ENCODE measurements at regions not wholly inside any gene's neighbourhood (a gene's known extent, or its start where the extent isn't known, plus 50 kb on each side); places are given as distances from the start of the nearest gene placed in this dataset.

GRCh38 chr21:35905963-35906345, 154.4 kb downstream of the SETD4 start:
- CTCF ChIA-PET: interaction anchor here (1.1 kb wide), 1 partner anchor 1238 kb away, joined by 3 read pairs; no protein-coding TSS in a partner anchor
- Histone ChIP-seq H3K4me3 (ENCODE audit: low read depth, low read length) (no peak overlapping the region), H3K27ac (ENCODE audit: extremely low read depth, low read depth, low read length) (no peak overlapping the region), H3K36me3 (ENCODE audit: control insufficient read depth in 2 of 2, insufficient read depth in 1 of 2, low read length in 2 of 2) (no peaks in the 10 kb centered on the region), H3K9me3 (ENCODE audit: control insufficient read depth, insufficient read depth, low read depth, low read length) (no peaks in the 10 kb centered on the region), H3K4me1 (ENCODE audit: control insufficient read depth, insufficient read depth, low read length) (no peaks in the 10 kb centered on the region)
- POLR2A ChIA-PET: no interaction called here
- TF ChIP-seq ZNF324 (tag by site-specific recombination; IDR thresholded peaks at IDR 0.05) (no peak), ZNF433 (tag by site-specific recombination; IDR thresholded peaks at IDR 0.05; ENCODE audit: low read depth) (no peak), ZNF610 (tag by site-specific recombination; IDR thresholded peaks at IDR 0.05; ENCODE audit: borderline replicate concordance) (no peak)

GRCh38 chr21:35905096-35905962, 155.0 kb downstream of the SETD4 start:
- CTCF ChIA-PET: interaction anchor here (1.1 kb wide), 1 partner anchor 1237 kb away, joined by 3 read pairs; no protein-coding TSS in a partner anchor
- H3K4me3 ChIP-seq (ENCODE audit: low read depth, low read length): no peak overlapping the region
- no peaks in the 10 kb centered on the region for H3K4me1 ChIP-seq (ENCODE audit: control insufficient read depth, insufficient read depth, low read length)
- no peaks in the 10 kb centered on the region for H3K36me3 ChIP-seq (ENCODE audit: control insufficient read depth in 2 of 2, insufficient read depth in 1 of 2, low read length in 2 of 2)
- no peaks in the 10 kb centered on the region for H3K9me3 ChIP-seq (ENCODE audit: control insufficient read depth, insufficient read depth, low read depth, low read length)
- no peak for TF ChIP-seq ZNF501 (tag by site-specific recombination; IDR thresholded peaks at IDR 0.05)
- no peak for TF ChIP-seq GFI1B (tag by site-specific recombination; IDR thresholded peaks at IDR 0.05)
- TF ChIP-seq PRDM4 (tag by site-specific recombination; IDR thresholded peaks at IDR 0.05): no peak
- TF ChIP-seq HOXC10 (CRISPR knock-in tag; IDR thresholded peaks at IDR 0.05): no peak
- TF ChIP-seq KLF1 (tag by site-specific recombination; IDR thresholded peaks at IDR 0.05): no peak
- POLR2A ChIA-PET: no interaction called here
- H3K27ac ChIP-seq (ENCODE audit: extremely low read depth, low read depth, low read length): no peak overlapping the region

- Histone ChIP-seq H3K4me1 (ENCODE audit: control insufficient read depth, insufficient read depth, low read length) (no peaks in the 10 kb centered on the region), H3K9me3 (ENCODE audit: control insufficient read depth, insufficient read depth, low read depth, low read length) (no peaks in the 10 kb centered on the region), H3K36me3 (ENCODE audit: control insufficient read depth in 2 of 2, insufficient read depth in 1 of 2, low read length in 2 of 2) (no peaks in the 10 kb centered on the region), H3K27ac (ENCODE audit: extremely low read depth, low read depth, low read length) (no peak overlapping the region), H3K4me3 (ENCODE audit: low read depth, low read length) (no peak overlapping the region)
- CTCF ChIA-PET: interaction anchor here (0.6 to 1.5 kb wide), 2 partner anchors 40 to 379 kb away, joined by 3 read pairs; no protein-coding TSS in a partner anchor
- TF ChIP-seq ZNF133 (tag by site-specific recombination; IDR thresholded peaks at IDR 0.05) (no peak), ZNF660 (tag by site-specific recombination; IDR thresholded peaks at IDR 0.05) (no peak)
- POLR2A ChIA-PET: no interaction called here
Observed at GRCh38 chr21:35900539-35900938, 159.8 kb downstream of the SETD4 start.

- Histone ChIP-seq H3K4me1 (ENCODE audit: control insufficient read depth, insufficient read depth, low read length) (no peaks in the 10 kb centered on the region), H3K4me3 (ENCODE audit: low read depth, low read length) (no peak overlapping the region), H3K27ac (ENCODE audit: extremely low read depth, low read depth, low read length) (no peak overlapping the region), H3K36me3 (ENCODE audit: control insufficient read depth in 2 of 2, insufficient read depth in 1 of 2, low read length in 2 of 2) (no peaks in the 10 kb centered on the region), H3K9me3 (ENCODE audit: control insufficient read depth, insufficient read depth, low read depth, low read length) (no peaks in the 10 kb centered on the region)
- CTCF ChIA-PET: no interaction called here
- POLR2A ChIA-PET: no interaction called here
- TF ChIP-seq ZNF391 (tag by site-specific recombination; IDR thresholded peaks at IDR 0.05; ENCODE audit: borderline replicate concordance, low read depth) (no peak), ZNF354C (tag by site-specific recombination; IDR thresholded peaks at IDR 0.05; ENCODE audit: borderline replicate concordance, low read depth) (no peak), ZNF645 (tag by site-specific recombination; IDR thresholded peaks at IDR 0.05) (no peak), ZNF660 (tag by site-specific recombination; IDR thresholded peaks at IDR 0.05) (no peak), ZNF621 (tag by site-specific recombination; IDR thresholded peaks at IDR 0.05) (no peak), ZNF121 (tag by site-specific recombination; IDR thresholded peaks at IDR 0.05) (no peak), ZNF184 (tag by site-specific recombination; IDR thresholded peaks at IDR 0.05) (no peak), KLF1 (tag by site-specific recombination; IDR thresholded peaks at IDR 0.05) (no peak), YY2 (tag by site-specific recombination; IDR thresholded peaks at IDR 0.05) (no peak), ZNF558 (tag by site-specific recombination; IDR thresholded peaks at IDR 0.05) (no peak), OSR2 (tag by site-specific recombination; IDR thresholded peaks at IDR 0.05) (no peak), PBX3 (CRISPR knock-in tag; IDR thresholded peaks at IDR 0.05) (no peak)
Observed at GRCh38 chr21:35896060-35896459, 164.3 kb downstream of the SETD4 start.

Data from HEK293 (cell line).